SK-N-SH (cell line): ENCODE measurements at regions not wholly inside any gene's neighbourhood (a gene's known extent, or its start where the extent isn't known, plus 50 kb on each side); places are given as distances from the start of the nearest gene placed in this dataset.

Experiments used
- CTCF ChIA-PET: fragments of 300-600, 350-600 bp; formaldehyde crosslinking; extraction: SDS; loops from one replicate; lab custom pipeline; 2021; lab: Yijun Ruan, JAX
- POLR2A ChIA-PET: fragments of 350-600 bp; sonication (Branson Sonifier 250); formaldehyde crosslinking; extraction: SDS; loops from one replicate; lab custom pipeline; 2020; ENCODE audit warnings: antibody characterized with exemption, inconsistent platforms; lab: Yijun Ruan, JAX
- DNase-seq: peaks from one replicate; pipeline ENCODE4 v3.0.0; 2012
- H2AFZ ChIP-seq: fragments of 200-600 bp; sonication (generic); 2 replicates; pipeline ENCODE4 v1.8.1; 2016; ENCODE audit warnings: antibody characterized with exemption, mild to moderate bottlenecking, low read depth
- H3F3A ChIP-seq: fragments of 200-600 bp; sonication (generic); replicated peaks from 2 replicates; pipeline ENCODE3; 2016; ENCODE audit warnings: antibody characterized with exemption, mild to moderate bottlenecking; ENCODE audit not compliant: insufficient read depth
- H3K27ac ChIP-seq, 2 experiments: fragments of 200-500 bp in 1 of 2; fragments of 200-600 bp in 1 of 2; sonication (Bioruptor generic) in 1 of 2; sonication (generic), shearing (Covaris generic) in 1 of 2; 2 replicates each; pipeline versions ENCODE4 v1.5.1 to v1.6.1; 2014 to 2016; ENCODE audit warnings: low read depth in 2 of 2, inconsistent platforms in 1 of 2, low read length in 1 of 2, mild to moderate bottlenecking in 1 of 2, mixed read lengths in 1 of 2
- H3K27me3 ChIP-seq: fragments of 200-600 bp; sonication (generic), shearing (Covaris generic); 2 replicates; pipeline ENCODE4 v1.6.1; 2016; ENCODE audit warnings: mixed run types; ENCODE audit not compliant: insufficient read depth
- H3K36me3 ChIP-seq, 2 experiments: fragments of 200-500 bp in 1 of 2; fragments of 200-600 bp in 1 of 2; sonication (Bioruptor generic) in 1 of 2; sonication (generic) in 1 of 2; replicated peaks in 1 of 2; 2 replicates each; pipeline versions ENCODE3 to v1.5.1; 2014 to 2016; ENCODE audit warnings: low read length in 1 of 2, mild to moderate bottlenecking in 1 of 2; ENCODE audit not compliant: insufficient read depth in 2 of 2, control insufficient read depth in 1 of 2
- H3K4me1 ChIP-seq, 2 experiments: fragments of 200-500 bp in 1 of 2; fragments of 200-600 bp in 1 of 2; sonication (Bioruptor generic) in 1 of 2; sonication (generic), shearing (Covaris generic) in 1 of 2; 2 replicates each; pipeline versions ENCODE4 v1.5.1 to v1.6.1; 2014 to 2016; ENCODE audit warnings: low read depth in 1 of 2, low read length in 1 of 2, mixed run types in 1 of 2; ENCODE audit not compliant: insufficient read depth in 2 of 2, control insufficient read depth in 1 of 2
- H3K4me2 ChIP-seq: fragments of 200-600 bp; sonication (generic), shearing (Covaris generic); 2 replicates; pipeline ENCODE4 v1.6.1; 2017; ENCODE audit warnings: mixed run types
- H3K4me3 ChIP-seq, 2 experiments: fragments of 200-500 bp in 1 of 2; fragments of 200-600 bp in 1 of 2; sonication (Bioruptor generic) in 1 of 2; sonication (generic), shearing (Covaris generic) in 1 of 2; 2 replicates each; pipeline versions ENCODE4 v1.5.1 to v1.8.1; 2014 to 2016; ENCODE audit warnings: low read depth in 2 of 2, inconsistent platforms in 1 of 2, low read length in 1 of 2, mild to moderate bottlenecking in 1 of 2, mixed read lengths in 1 of 2, moderate library complexity in 1 of 2
- H3K79me2 ChIP-seq: fragments of 200-600 bp; sonication (generic); 2 replicates; pipeline ENCODE4 v1.8.1; 2017; ENCODE audit warnings: mild to moderate bottlenecking; ENCODE audit not compliant: insufficient read depth
- H3K9ac ChIP-seq: fragments of 200-600 bp; sonication (generic); 2 replicates; pipeline ENCODE4 v1.6.1; 2017; ENCODE audit warnings: mixed run types
- H3K9me2 ChIP-seq: fragments of 200-600 bp; sonication (generic); 2 replicates; pipeline ENCODE4 v1.6.1; 2017; ENCODE audit warnings: mixed run types
- H3K9me3 ChIP-seq: fragments of 200-600 bp; sonication (generic); 2 replicates; pipeline ENCODE4 v1.6.1; 2017; ENCODE audit warnings: mixed run types, mild to moderate bottlenecking, moderate library complexity
- H4K20me1 ChIP-seq: fragments of 200-600 bp; sonication (generic); 2 replicates; pipeline ENCODE4 v1.6.1; 2017; ENCODE audit warnings: mild to moderate bottlenecking, mixed run types; ENCODE audit not compliant: insufficient read depth
- ELF1 ChIP-seq: IDR thresholded peaks from 2 replicates; pipeline ENCODE4 v1.4.0; 2012
- EP300 ChIP-seq, 2 experiments: IDR thresholded peaks; 2 replicates each; pipeline versions ENCODE4 v1.4.0 to v1.6.1; 2012; ENCODE audit warnings: borderline replicate concordance in 1 of 2, low read depth in 1 of 2, low read length in 1 of 2
- FOSL2 ChIP-seq: IDR thresholded peaks from 2 replicates; pipeline ENCODE4 v1.4.0; 2012; ENCODE audit warnings: low read depth, mild to moderate bottlenecking, moderate library complexity, borderline replicate concordance
- FOXJ3 ChIP-seq: sonication (generic); formaldehyde crosslinking; IDR thresholded peaks from 2 replicates; pipeline ENCODE4 v1.5.1; 2020; ENCODE audit warnings: mild to moderate bottlenecking, missing genetic modification reagents
- GABPA ChIP-seq: IDR thresholded peaks from 2 replicates; pipeline ENCODE4 v1.4.0; 2012; ENCODE audit warnings: low read depth, mild to moderate bottlenecking
- JUND ChIP-seq: IDR thresholded peaks from 2 replicates; pipeline ENCODE4 v1.4.0; 2012
- MEF2A ChIP-seq: IDR thresholded peaks from 2 replicates; pipeline ENCODE4 v1.4.0; 2012; ENCODE audit warnings: low read depth, borderline replicate concordance
- MXI1 ChIP-seq: IDR thresholded peaks from 2 replicates; pipeline ENCODE4 v1.6.1; 2012; ENCODE audit warnings: mild to moderate bottlenecking, low read depth, low read length, improper control_type of control experiment
- NFIC ChIP-seq: IDR thresholded peaks from 2 replicates; pipeline ENCODE4 v1.4.0; 2012; ENCODE audit warnings: borderline replicate concordance
- RAD21 ChIP-seq: IDR thresholded peaks from 2 replicates; pipeline ENCODE4 v1.6.1; 2012; ENCODE audit warnings: mild to moderate bottlenecking, low read length
- RFX5 ChIP-seq: IDR thresholded peaks from 2 replicates; pipeline ENCODE4 v1.6.1; 2012; ENCODE audit warnings: mild to moderate bottlenecking, improper control_type of control experiment, low read length
- RXRA ChIP-seq: IDR thresholded peaks from 2 replicates; pipeline ENCODE4 v1.4.0; 2012; ENCODE audit warnings: low read depth, mild to moderate bottlenecking, borderline replicate concordance
- SMC3 ChIP-seq: IDR thresholded peaks from 2 replicates; pipeline ENCODE4 v1.6.1; 2012; ENCODE audit warnings: low read depth, low read length, improper control_type of control experiment
- TAF1 ChIP-seq: IDR thresholded peaks from 2 replicates; pipeline ENCODE4 v1.6.1; 2012; ENCODE audit warnings: low read depth, mild to moderate bottlenecking, low read length, moderate library complexity, borderline replicate concordance
- TCF12 ChIP-seq: IDR thresholded peaks from 2 replicates; pipeline ENCODE4 v1.4.0; 2012
- TEAD4 ChIP-seq: IDR thresholded peaks from 2 replicates; pipeline ENCODE4 v1.4.0; 2012; ENCODE audit warnings: mild to moderate bottlenecking, borderline replicate concordance; ENCODE audit not compliant: insufficient read depth
- USF2 ChIP-seq: fragments of 150-350 bp; IDR thresholded peaks from 2 replicates; pipeline ENCODE4 v1.6.1; 2017; ENCODE audit warnings: antibody characterized with exemption, low read length, low read depth, borderline replicate concordance
- YY1 ChIP-seq: IDR thresholded peaks from 2 replicates; pipeline ENCODE4 v1.4.0; 2012; ENCODE audit warnings: low read depth, mild to moderate bottlenecking
- WGBS: methylation state at CpG from one replicate; pipeline ENCODE4 v1.1.6; 2017; ENCODE audit warnings: low lambda C conversion rate; 5-methylcytosine and 5-hydroxymethylcytosine counted together

GRCh38 chr4:160286051-160286450 is 1183.2 kb downstream of the RAPGEF2 start (continued):
- TF ChIP-seq RXRA (no peak), GABPA (no peak), EP300 (IDR thresholded peaks at IDR 0.05; ENCODE audit: borderline replicate concordance in 1 of 2, low read depth in 1 of 2, low read length in 1 of 2) (no peak), RFX5 (no peak), FOSL2 (no peak), TAF1 (no peak), MXI1 (no peak), TCF12 (no peak), SMC3 (no peak), YY1 (no peak), ELF1 (no peak), FOXJ3 (CRISPR knock-in tag) (no peak), MEF2A (no peak), NFIC (no peak)

GRCh38 chr4:160296476-160296875 is 1193.6 kb downstream of the RAPGEF2 start:
- H4K20me1 ChIP-seq, result no peaks in the 10 kb centered on the region

More at GRCh38 chr4:160296476-160296875, 1193.6 kb downstream of the RAPGEF2 start:
- no peak overlapping the region for H3K4me3 ChIP-seq
- H3K9me3 ChIP-seq, result peaks cover 6% of the 10 kb centered on the region
- ChIA-PET CTCF (no interaction called here), POLR2A (no interaction called here)
- H3F3A ChIP-seq, result no peaks in the 10 kb centered on the region
- no peak overlapping the region; a peak in 1 of 4 replicates for H3K27ac ChIP-seq
- no peak overlapping the region for H2AFZ ChIP-seq
- DNase-seq, result no peak
- no peaks in the 10 kb centered on the region for H3K36me3 ChIP-seq
- no peaks in the 10 kb centered on the region for H3K9me2 ChIP-seq
- WGBS, result 12% methylated on average over 1 of the region's 1 CpG
- no peak for TF ChIP-seq NFIC
- TF ChIP-seq MXI1, result no peak
- TF ChIP-seq TEAD4, result no peak
- TF ChIP-seq GABPA, result no peak
- no peak for TF ChIP-seq USF2
- no peak for TF ChIP-seq FOSL2
- TF ChIP-seq RFX5, result no peak
- TF ChIP-seq SMC3, result no peak
- no peak for TF ChIP-seq JUND
- no peak for TF ChIP-seq TCF12
- no peak for TF ChIP-seq RXRA
- no peak for TF ChIP-seq RAD21
- no peak for TF ChIP-seq TAF1
- no peak overlapping the region for H3K9ac ChIP-seq
- H3K27me3 ChIP-seq, result no peaks in the 10 kb centered on the region
- no peaks in the 10 kb centered on the region for H3K79me2 ChIP-seq
- no peak overlapping the region for H3K4me2 ChIP-seq
- no peaks in the 10 kb centered on the region; a peak in 2 of 4 replicates for H3K4me1 ChIP-seq
